Ovary (tissue), 3 donors: ENCODE measurements at regions not wholly inside any gene's neighbourhood (a gene's known extent, or its start where the extent isn't known, plus 50 kb on each side); places are given as distances from the start of the nearest gene placed in this dataset.

Experiments
- CTCF ChIP-seq, 3 donors: fragments of 450-650 bp in 2 of 3; fragments of 200-600 bp in 1 of 3; IDR thresholded peaks; one replicate each; pipeline versions ENCODE4 v1.5.1 to v1.8.0; 2016 to 2022; ENCODE audit warnings: antibody characterized with exemption in 3 of 3, mild to moderate bottlenecking in 1 of 3
- EP300 ChIP-seq: sonication (generic); formaldehyde crosslinking; IDR thresholded peaks from one replicate; pipeline ENCODE4 v1.6.1; 2017; ENCODE audit warnings: antibody characterized with exemption
- POLR2A ChIP-seq: fragments of 450-650 bp; IDR thresholded peaks from one replicate; pipeline ENCODE4 v1.6.1; 2017; ENCODE audit warnings: antibody characterized with exemption, mild to moderate bottlenecking, moderate library complexity
- donor health status: DM: no; HTN: no; CAD: no.

DNA sequence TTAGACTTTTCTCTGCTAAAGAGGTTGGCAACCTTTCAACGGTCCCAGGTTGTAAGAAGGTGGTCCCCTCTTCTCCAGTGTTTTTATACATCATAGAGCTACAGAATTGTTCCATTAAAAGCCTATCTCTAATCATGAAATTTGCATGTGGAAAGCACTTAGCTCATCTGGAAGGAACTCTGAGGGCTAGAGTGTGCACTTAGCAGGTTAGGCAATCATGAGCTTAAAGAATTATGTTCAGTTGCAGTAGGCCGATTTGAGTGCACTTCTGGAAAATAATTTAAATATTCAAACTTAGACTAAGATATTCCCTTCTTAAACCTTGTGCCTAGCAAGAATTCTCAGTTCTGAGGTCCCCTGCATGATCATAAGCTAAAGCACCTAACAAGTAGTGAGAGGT lies 468.7 kb downstream of the SPATA31D1 start:
- no peak for TF ChIP-seq CTCF (IDR thresholded peaks at IDR 0.05)
- no peak for TF ChIP-seq EP300
- TF ChIP-seq POLR2A: no peak
